A673 (cell line): ENCODE measurements at regions not wholly inside any gene's neighbourhood (a gene's known extent, or its start where the extent isn't known, plus 50 kb on each side); places are given as distances from the start of the nearest gene placed in this dataset.

Source experiments
- EZH2 ChIP-seq: fragments of 200-600 bp; sonication (generic); IDR thresholded peaks from 2 replicates; pipeline ENCODE4 v1.6.1; 2017; ENCODE audit warnings: borderline replicate concordance, low read depth, mild to moderate bottlenecking, mixed read lengths, antibody characterized with exemption, low read length; ENCODE audit not compliant: poor library complexity, severe bottlenecking
- TF ChIP-seq, protein P1 (sequence below): fragments of 300-800, 200-600 bp; sonication (generic); conservative IDR thresholded peaks from 2 replicates; pipeline ENCODE4 v1.5.1; 2017; ENCODE audit warnings: low read depth, mild to moderate bottlenecking, antibody characterized with exemption, low read length, moderate library complexity, mixed read lengths

DNA sequence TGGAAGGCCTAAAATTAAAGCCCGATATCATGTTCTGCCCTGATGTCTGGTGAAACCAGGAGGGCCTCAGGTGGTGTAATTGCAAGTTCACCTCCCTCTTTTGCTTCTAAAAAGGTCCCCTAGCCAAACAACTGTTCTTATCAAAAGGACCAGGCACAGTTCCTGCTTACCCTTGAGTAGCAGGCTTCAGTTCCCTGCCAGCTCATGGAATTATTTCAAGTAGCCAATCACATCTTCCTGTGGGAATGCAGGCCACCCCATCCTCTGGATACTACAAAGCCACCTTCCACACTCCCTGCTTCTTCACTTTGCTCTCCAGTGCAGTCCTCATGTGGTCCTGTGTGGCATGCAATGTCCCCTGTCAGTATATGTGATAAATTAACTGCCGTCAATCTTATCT, 97.7 kb upstream of the GALNT17 start:
- TF ChIP-seq, protein P1, sequence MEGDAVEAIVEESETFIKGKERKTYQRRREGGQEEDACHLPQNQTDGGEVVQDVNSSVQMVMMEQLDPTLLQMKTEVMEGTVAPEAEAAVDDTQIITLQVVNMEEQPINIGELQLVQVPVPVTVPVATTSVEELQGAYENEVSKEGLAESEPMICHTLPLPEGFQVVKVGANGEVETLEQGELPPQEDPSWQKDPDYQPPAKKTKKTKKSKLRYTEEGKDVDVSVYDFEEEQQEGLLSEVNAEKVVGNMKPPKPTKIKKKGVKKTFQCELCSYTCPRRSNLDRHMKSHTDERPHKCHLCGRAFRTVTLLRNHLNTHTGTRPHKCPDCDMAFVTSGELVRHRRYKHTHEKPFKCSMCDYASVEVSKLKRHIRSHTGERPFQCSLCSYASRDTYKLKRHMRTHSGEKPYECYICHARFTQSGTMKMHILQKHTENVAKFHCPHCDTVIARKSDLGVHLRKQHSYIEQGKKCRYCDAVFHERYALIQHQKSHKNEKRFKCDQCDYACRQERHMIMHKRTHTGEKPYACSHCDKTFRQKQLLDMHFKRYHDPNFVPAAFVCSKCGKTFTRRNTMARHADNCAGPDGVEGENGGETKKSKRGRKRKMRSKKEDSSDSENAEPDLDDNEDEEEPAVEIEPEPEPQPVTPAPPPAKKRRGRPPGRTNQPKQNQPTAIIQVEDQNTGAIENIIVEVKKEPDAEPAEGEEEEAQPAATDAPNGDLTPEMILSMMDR: no peak
- TF ChIP-seq EZH2: no peak
